ENCODE measurements at regions not wholly inside any gene's neighbourhood (a gene's known extent, or its start where the extent isn't known, plus 50 kb on each side); places are given as distances from the start of the nearest gene placed in this dataset.
A peak's percentile ranks its signal among the peaks of the same experiment; 100 is the strongest.

DNA sequence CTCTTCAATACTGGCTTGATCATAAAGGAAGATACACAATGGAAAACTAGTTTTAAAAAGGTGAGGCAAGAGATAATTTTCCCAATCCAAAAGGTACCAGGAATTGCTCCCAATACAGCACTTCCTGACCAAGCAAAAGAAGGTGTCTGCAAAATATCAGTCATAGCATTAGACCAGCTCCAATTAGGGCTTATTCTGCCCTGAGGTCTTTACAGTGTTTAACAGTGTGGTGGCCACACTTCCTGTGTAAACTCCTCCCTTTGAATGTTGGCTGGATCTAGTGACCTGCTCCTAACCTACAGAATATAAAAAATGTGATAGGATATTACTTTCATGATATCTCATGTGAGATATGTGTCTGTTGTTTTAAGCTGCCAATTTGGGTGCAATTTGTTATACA is 57.1 kb upstream of the BTN3A2 start:
- H3K9ac ChIP-seq (ENCODE audit: low read depth, low read length, poor library complexity, severe bottlenecking), result peak overlapping the region; percentile 59
- no peaks in the 10 kb centered on the region for H3K9me3 ChIP-seq (ENCODE audit: insufficient read depth, low read depth, low read length)
- H3K9me2 ChIP-seq (replicated peaks; ENCODE audit: low read depth, low read length), result no peaks in the 10 kb centered on the region
- H3K4me3 ChIP-seq (ENCODE audit: low read length, poor library complexity, severe bottlenecking), result peak overlapping the region; percentile 53
- peak overlapping the region; percentile 13 for H2AFZ ChIP-seq (ENCODE audit: low read length)
- H3K36me3 ChIP-seq (ENCODE audit: insufficient read depth, low read length), result no peaks in the 10 kb centered on the region
- no peaks in the 10 kb centered on the region for H4K20me1 ChIP-seq (ENCODE audit: insufficient read depth, low read length, poor library complexity, severe bottlenecking)
- H3K4me2 ChIP-seq (ENCODE audit: low read depth, low read length, poor library complexity, severe bottlenecking), result peak overlapping the region; percentile 77
- TF ChIP-seq CTCF (conservative IDR thresholded peaks at IDR 0.05; ENCODE audit: low read length), result no peak
- no peak for TF ChIP-seq EZH2phosphoT487 (IDR thresholded peaks at IDR 0.05; ENCODE audit: borderline replicate concordance)
- H3K79me2 ChIP-seq (ENCODE audit: insufficient read depth, low read length), result no peaks in the 10 kb centered on the region
- H3K4me1 ChIP-seq (ENCODE audit: insufficient read depth, low read length, poor library complexity, severe bottlenecking), result peaks cover 51% of the 10 kb centered on the region
- no peaks in the 10 kb centered on the region for H3K27me3 ChIP-seq (ENCODE audit: insufficient read depth, low read length, poor library complexity, severe bottlenecking)
- 0 out of 2 replicates have a peak, but pooled peaks cover 6% of the 10 kb centered on the region for H3F3A ChIP-seq (ENCODE audit: low read depth)

DNA sequence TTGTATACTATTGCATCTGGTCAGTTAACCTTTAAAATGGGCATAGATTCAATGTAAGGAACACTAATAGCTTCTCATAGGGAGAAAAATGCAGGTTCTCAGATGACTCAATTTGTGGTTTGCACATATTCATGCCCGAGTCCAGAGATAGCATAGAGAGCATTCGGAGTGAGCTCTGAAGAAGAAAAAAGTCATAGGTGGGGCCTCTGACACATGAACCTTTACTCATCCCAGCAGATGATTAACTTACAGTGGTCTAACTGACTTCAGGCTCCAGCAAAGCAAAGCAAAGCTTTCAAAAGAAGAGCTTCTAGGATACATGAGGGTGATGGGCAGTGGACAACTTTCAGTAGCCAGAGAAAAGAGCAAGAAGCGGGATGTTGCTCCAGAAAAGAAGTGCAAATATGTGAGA is 55.3 kb upstream of the BTN3A2 start:
- Histone ChIP-seq H3K4me1 (ENCODE audit: insufficient read depth, low read length, poor library complexity, severe bottlenecking) (peaks cover 51% of the 10 kb centered on the region), H3K9ac (ENCODE audit: low read depth, low read length, poor library complexity, severe bottlenecking) (no peak overlapping the region), H3K27me3 (ENCODE audit: insufficient read depth, low read length, poor library complexity, severe bottlenecking) (no peaks in the 10 kb centered on the region), H3K36me3 (ENCODE audit: insufficient read depth, low read length) (no peaks in the 10 kb centered on the region), H3F3A (ENCODE audit: low read depth) (0 out of 2 replicates have a peak, but pooled peaks cover 6% of the 10 kb centered on the region), H3K4me3 (ENCODE audit: low read length, poor library complexity, severe bottlenecking) (no peak overlapping the region), H2AFZ (ENCODE audit: low read length) (no peak overlapping the region), H3K9me3 (ENCODE audit: insufficient read depth, low read depth, low read length) (no peaks in the 10 kb centered on the region), H4K20me1 (ENCODE audit: insufficient read depth, low read length, poor library complexity, severe bottlenecking) (no peaks in the 10 kb centered on the region), H3K4me2 (ENCODE audit: low read depth, low read length, poor library complexity, severe bottlenecking) (peak overlapping the region; percentile 13), H3K79me2 (ENCODE audit: insufficient read depth, low read length) (no peaks in the 10 kb centered on the region), H3K9me2 (replicated peaks; ENCODE audit: low read depth, low read length) (no peaks in the 10 kb centered on the region)
- TF ChIP-seq EZH2phosphoT487 (IDR thresholded peaks at IDR 0.05; ENCODE audit: borderline replicate concordance) (no peak), CTCF (conservative IDR thresholded peaks at IDR 0.05; ENCODE audit: low read length) (no peak)

DNA sequence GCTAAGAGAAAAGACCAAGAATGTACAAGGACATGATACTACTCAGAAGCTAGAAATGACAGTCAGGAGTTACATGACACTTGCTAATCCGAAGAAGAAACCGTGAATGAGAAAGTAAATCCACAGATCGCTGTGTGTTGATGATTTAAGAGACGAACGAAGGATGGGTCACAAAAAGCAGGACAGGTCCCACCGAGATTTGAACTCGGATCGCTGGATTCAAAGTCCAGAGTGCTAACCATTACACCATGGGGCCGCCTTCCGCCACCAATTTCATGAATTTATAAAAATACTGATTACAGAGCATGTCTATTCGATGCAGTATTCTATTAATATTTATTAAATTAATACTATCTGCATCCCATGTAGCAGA is 54.0 kb upstream of the BTN3A2 start:
- Histone ChIP-seq H3K4me3 (ENCODE audit: low read length, poor library complexity, severe bottlenecking) (no peak overlapping the region), H3K36me3 (ENCODE audit: insufficient read depth, low read length) (no peaks in the 10 kb centered on the region), H3K4me2 (ENCODE audit: low read depth, low read length, poor library complexity, severe bottlenecking) (no peak overlapping the region), H3K9me3 (ENCODE audit: insufficient read depth, low read depth, low read length) (no peaks in the 10 kb centered on the region), H3K9me2 (replicated peaks; ENCODE audit: low read depth, low read length) (no peaks in the 10 kb centered on the region), H4K20me1 (ENCODE audit: insufficient read depth, low read length, poor library complexity, severe bottlenecking) (no peaks in the 10 kb centered on the region), H3K4me1 (ENCODE audit: insufficient read depth, low read length, poor library complexity, severe bottlenecking) (peaks cover 51% of the 10 kb centered on the region), H3K79me2 (ENCODE audit: insufficient read depth, low read length) (no peaks in the 10 kb centered on the region), H3K27me3 (ENCODE audit: insufficient read depth, low read length, poor library complexity, severe bottlenecking) (no peaks in the 10 kb centered on the region), H3K9ac (ENCODE audit: low read depth, low read length, poor library complexity, severe bottlenecking) (no peak overlapping the region), H3F3A (ENCODE audit: low read depth) (0 out of 2 replicates have a peak, but pooled peaks cover 6% of the 10 kb centered on the region), H2AFZ (ENCODE audit: low read length) (no peak overlapping the region)
- TF ChIP-seq CTCF (conservative IDR thresholded peaks at IDR 0.05; ENCODE audit: low read length), result no peak
- no peak for TF ChIP-seq EZH2phosphoT487 (IDR thresholded peaks at IDR 0.05; ENCODE audit: borderline replicate concordance)
